ENCODE measurements at regions not wholly inside any gene's neighbourhood (a gene's known extent, or its start where the extent isn't known, plus 50 kb on each side); places are given as distances from the start of the nearest gene placed in this dataset.

GRCh38 chr17:73827627-73828291 is 183.5 kb upstream of the SDK2 start:
- TF ChIP-seq CTCF (IDR thresholded peaks at IDR 0.05): no peak
- no peak for TF ChIP-seq EP300 (IDR thresholded peaks at IDR 0.05; ENCODE audit: low read depth)
- no peak for TF ChIP-seq POLR2AphosphoS5 (IDR thresholded peaks at IDR 0.05)
- no peak for TF ChIP-seq POLR2A (IDR thresholded peaks at IDR 0.05)

Measured in transverse colon (tissue), 4 donors.